ENCODE measurements at regions not wholly inside any gene's neighbourhood (a gene's known extent, or its start where the extent isn't known, plus 50 kb on each side); places are given as distances from the start of the nearest gene placed in this dataset.
A peak's percentile ranks its signal among the peaks of the same experiment; 100 is the strongest.
"Not testable (repeated sequence)": the region's sequence is repeated elsewhere in the genome, so short reads cannot be mapped to it uniquely, and the experiment has no call there.

DNA sequence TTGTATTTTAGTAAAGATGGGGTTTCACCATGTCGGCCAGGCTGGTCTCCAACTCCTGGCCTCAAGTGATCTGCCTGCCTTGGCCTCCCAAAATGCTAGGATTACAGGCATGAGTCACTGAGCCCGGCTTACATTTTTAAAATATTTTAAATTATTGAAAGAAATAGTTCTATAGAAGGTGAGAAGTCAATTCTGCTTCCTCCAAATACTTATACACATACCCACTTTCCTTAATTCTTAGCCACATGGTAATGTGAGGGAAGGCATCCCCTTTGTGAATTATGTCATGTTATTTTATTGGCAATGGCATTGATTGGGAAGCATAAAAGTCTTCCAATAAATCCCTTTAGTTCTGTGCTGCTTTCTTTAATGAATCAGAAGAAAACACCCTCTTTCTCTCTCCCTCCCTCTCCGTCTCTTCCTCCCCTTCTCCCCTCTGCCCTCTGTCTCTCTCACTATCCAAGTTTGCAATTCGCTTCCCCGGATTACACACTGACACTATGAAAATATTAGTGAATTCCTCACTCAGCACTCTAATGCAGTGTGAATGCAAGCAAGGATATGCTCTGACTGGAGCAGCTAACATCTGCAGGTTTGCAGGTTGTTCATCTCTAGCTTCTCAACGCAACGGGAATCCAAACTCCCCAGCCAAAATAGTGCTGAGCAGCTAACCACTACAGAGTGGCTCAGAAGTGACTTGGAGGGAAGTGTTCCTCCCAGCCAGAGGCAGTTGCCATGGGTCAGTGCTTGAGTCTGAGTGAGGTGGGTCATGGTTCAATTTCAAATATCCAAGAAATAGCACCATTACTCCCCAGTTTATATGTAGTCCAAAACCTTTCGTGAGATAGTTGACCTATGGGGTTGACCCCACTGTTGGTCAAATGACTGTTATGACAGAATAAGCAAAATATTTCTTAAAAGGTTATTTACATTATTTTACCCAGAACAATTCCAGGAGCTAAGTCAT, 77.8 kb upstream of the CD55 start:
- Histone ChIP-seq H3K27me3 (ENCODE audit: insufficient read depth, low read length) (no peaks in the 10 kb centered on the region), H3K36me3 (ENCODE audit: insufficient read depth, low read length) (no peaks in the 10 kb centered on the region), H3K79me2 (ENCODE audit: control insufficient read depth, insufficient read depth, low read length, unreplicated experiment) (no peaks in the 10 kb centered on the region), H2AFZ (ENCODE audit: low read length, unreplicated experiment) (no peak overlapping the region), H3K27ac (ENCODE audit: low read depth, low read length) (peak overlapping the region; percentile 62), H3K4me1 (ENCODE audit: control insufficient read depth, insufficient read depth, low read length, unreplicated experiment) (peaks cover 18% of the 10 kb centered on the region), H3K4me3 (ENCODE audit: low read depth, low read length) (no peak overlapping the region)

DNA sequence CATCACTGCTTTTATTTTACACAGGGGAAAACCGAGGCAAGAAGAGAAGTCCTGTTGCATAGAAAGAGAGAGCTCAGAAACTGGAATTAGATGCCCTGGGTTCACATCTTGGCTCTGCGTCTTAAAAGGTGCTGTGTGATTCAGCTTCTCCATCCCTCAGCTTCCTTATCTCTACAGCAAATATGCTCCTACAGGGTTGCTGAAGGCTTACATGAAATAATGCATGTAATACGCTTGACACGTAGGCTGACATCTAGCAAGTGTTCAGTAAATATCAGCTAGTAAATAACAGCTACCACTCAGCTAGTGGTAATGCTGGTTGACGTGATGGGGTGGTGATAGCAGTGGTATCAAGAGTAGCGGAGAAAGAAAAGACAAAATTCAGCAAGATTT, 77.1 kb upstream of the CD55 start:
- peak overlapping the region; percentile 51; the same call in 1 of the 2 replicates for H3K27ac ChIP-seq (ENCODE audit: low read depth, low read length)
- no peaks in the 10 kb centered on the region for H3K27me3 ChIP-seq (ENCODE audit: insufficient read depth, low read length)
- H2AFZ ChIP-seq (ENCODE audit: low read length, unreplicated experiment) = no peak overlapping the region
- no peaks in the 10 kb centered on the region for H3K36me3 ChIP-seq (ENCODE audit: insufficient read depth, low read length)
- no peaks in the 10 kb centered on the region for H3K79me2 ChIP-seq (ENCODE audit: control insufficient read depth, insufficient read depth, low read length, unreplicated experiment)
- peaks cover 18% of the 10 kb centered on the region for H3K4me1 ChIP-seq (ENCODE audit: control insufficient read depth, insufficient read depth, low read length, unreplicated experiment)
- H3K4me3 ChIP-seq (ENCODE audit: low read depth, low read length) = no peak overlapping the region

DNA sequence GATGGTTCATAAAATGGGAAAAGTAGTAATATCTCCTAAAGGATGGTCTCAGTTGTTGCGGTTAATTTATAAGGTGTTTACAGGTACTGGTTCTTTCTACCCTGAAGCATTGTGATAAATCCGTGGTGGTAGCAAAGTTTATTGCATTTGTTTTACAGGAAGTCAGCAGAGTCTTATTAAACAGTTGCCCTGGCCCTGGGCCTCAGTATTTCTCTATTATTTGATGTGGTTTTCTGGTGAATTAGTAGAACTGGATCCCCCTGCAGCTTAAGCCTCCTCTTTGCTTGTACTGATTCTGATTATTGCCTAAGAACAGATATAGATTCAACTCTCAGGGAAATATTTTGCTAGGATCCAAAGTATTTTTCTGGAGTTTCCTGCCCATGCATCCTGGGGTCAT, 76.4 kb upstream of the CD55 start:
- Histone ChIP-seq H3K27ac (ENCODE audit: low read depth, low read length) (no peak overlapping the region), H3K36me3 (ENCODE audit: insufficient read depth, low read length) (no peaks in the 10 kb centered on the region), H2AFZ (ENCODE audit: low read length, unreplicated experiment) (no peak overlapping the region), H3K79me2 (ENCODE audit: control insufficient read depth, insufficient read depth, low read length, unreplicated experiment) (no peaks in the 10 kb centered on the region), H3K4me1 (ENCODE audit: control insufficient read depth, insufficient read depth, low read length, unreplicated experiment) (peaks cover 18% of the 10 kb centered on the region), H3K27me3 (ENCODE audit: insufficient read depth, low read length) (no peaks in the 10 kb centered on the region), H3K4me3 (ENCODE audit: low read depth, low read length) (no peak overlapping the region)

DNA sequence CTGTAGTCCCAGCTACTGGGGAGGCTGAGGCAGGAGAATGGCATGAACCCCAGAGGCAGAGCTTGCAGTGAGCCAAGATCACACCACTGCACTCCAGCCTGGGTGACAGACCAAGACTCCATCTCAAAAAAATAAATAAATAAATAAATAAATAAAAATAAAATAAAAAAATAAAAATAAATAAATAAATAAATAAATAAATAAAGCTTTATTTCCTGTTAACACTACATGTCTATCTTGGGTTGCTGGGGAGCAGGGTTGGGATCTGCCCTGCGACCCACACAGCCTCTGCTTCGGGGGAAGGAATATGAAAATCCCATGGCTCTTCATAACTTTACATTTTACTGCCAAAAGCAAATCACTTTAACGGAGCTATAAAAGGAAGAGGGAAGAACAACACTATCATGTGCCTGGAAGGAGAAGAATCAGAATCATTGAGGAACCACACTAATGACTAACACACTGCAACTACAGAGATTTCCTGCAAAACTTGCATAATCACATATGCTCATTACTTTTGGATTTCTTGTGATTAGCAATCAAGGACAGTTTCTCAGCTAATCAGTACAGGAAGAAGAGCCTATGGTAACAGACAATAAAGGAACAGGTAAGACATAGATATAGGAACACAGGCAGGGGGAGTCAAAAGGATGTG, 72.8 kb upstream of the CD55 start:
- Histone ChIP-seq H3K36me3 (ENCODE audit: insufficient read depth, low read length) (no peaks in the 10 kb centered on the region), H3K4me3 (ENCODE audit: low read depth, low read length) (no peak overlapping the region)

GRCh38 chr1:207250431-207250830, 71.0 kb upstream of the CD55 start:
- Histone ChIP-seq H2AFZ (ENCODE audit: low read length, unreplicated experiment) (no peak overlapping the region), H3K4me3 (ENCODE audit: low read depth, low read length) (no peak overlapping the region), H3K27ac (ENCODE audit: low read depth, low read length) (no peak overlapping the region), H3K27me3 (ENCODE audit: insufficient read depth, low read length) (no peaks in the 10 kb centered on the region), H3K79me2 (ENCODE audit: control insufficient read depth, insufficient read depth, low read length, unreplicated experiment) (no peaks in the 10 kb centered on the region), H3K36me3 (ENCODE audit: insufficient read depth, low read length) (no peaks in the 10 kb centered on the region), H3K4me1 (ENCODE audit: control insufficient read depth, insufficient read depth, low read length, unreplicated experiment) (no peaks in the 10 kb centered on the region)

More for the DNA sequence above, 72.8 kb upstream of the CD55 start:
- Histone ChIP-seq H3K27ac (ENCODE audit: low read depth, low read length) (no peak overlapping the region), H3K79me2 (ENCODE audit: control insufficient read depth, insufficient read depth, low read length, unreplicated experiment) (no peaks in the 10 kb centered on the region), H3K27me3 (ENCODE audit: insufficient read depth, low read length) (no peaks in the 10 kb centered on the region), H3K4me1 (ENCODE audit: control insufficient read depth, insufficient read depth, low read length, unreplicated experiment) (peaks cover 6% of the 10 kb centered on the region), H2AFZ (ENCODE audit: low read length, unreplicated experiment) (no peak overlapping the region)

- no peaks in the 10 kb centered on the region for H3K27me3 ChIP-seq (ENCODE audit: insufficient read depth, low read length)
- no peak overlapping the region for H3K27ac ChIP-seq (ENCODE audit: low read depth, low read length)
- H3K79me2 ChIP-seq (ENCODE audit: control insufficient read depth, insufficient read depth, low read length, unreplicated experiment) = no peaks in the 10 kb centered on the region
- H2AFZ ChIP-seq (ENCODE audit: low read length, unreplicated experiment) = no peak overlapping the region
- H3K36me3 ChIP-seq (ENCODE audit: insufficient read depth, low read length) = no peaks in the 10 kb centered on the region
- H3K4me3 ChIP-seq (ENCODE audit: low read depth, low read length) = no peak overlapping the region
- H3K4me1 ChIP-seq (ENCODE audit: control insufficient read depth, insufficient read depth, low read length, unreplicated experiment) = no peaks in the 10 kb centered on the region
These were observed 70.4 kb upstream of the CD55 start for GRCh38 chr1:207251066-207251465.

- H3K27ac ChIP-seq (ENCODE audit: low read depth, low read length) = no peak overlapping the region
- no peaks in the 10 kb centered on the region for H3K4me1 ChIP-seq (ENCODE audit: control insufficient read depth, insufficient read depth, low read length, unreplicated experiment)
- H3K27me3 ChIP-seq (ENCODE audit: insufficient read depth, low read length) = no peaks in the 10 kb centered on the region
- no peak overlapping the region for H2AFZ ChIP-seq (ENCODE audit: low read length, unreplicated experiment)
- no peaks in the 10 kb centered on the region for H3K36me3 ChIP-seq (ENCODE audit: insufficient read depth, low read length)
- H3K79me2 ChIP-seq (ENCODE audit: control insufficient read depth, insufficient read depth, low read length, unreplicated experiment) = no peaks in the 10 kb centered on the region
- H3K4me3 ChIP-seq (ENCODE audit: low read depth, low read length) = no peak overlapping the region
These were observed 64.6 kb upstream of the CD55 start for GRCh38 chr1:207256869-207257268.

GRCh38 chr1:207259391-207259790, 62.1 kb upstream of the CD55 start:
- no peaks in the 10 kb centered on the region for H3K4me1 ChIP-seq (ENCODE audit: control insufficient read depth, insufficient read depth, low read length, unreplicated experiment)

GRCh38 chr1:207261971-207262370, 59.5 kb upstream of the CD55 start:
- no peaks in the 10 kb centered on the region for H3K36me3 ChIP-seq (ENCODE audit: insufficient read depth, low read length)
- no peak overlapping the region for H3K27ac ChIP-seq (ENCODE audit: low read depth, low read length)

More at GRCh38 chr1:207259391-207259790, 62.1 kb upstream of the CD55 start:
- H2AFZ ChIP-seq (ENCODE audit: low read length, unreplicated experiment) = no peak overlapping the region
- no peaks in the 10 kb centered on the region for H3K27me3 ChIP-seq (ENCODE audit: insufficient read depth, low read length)
- H3K27ac ChIP-seq (ENCODE audit: low read depth, low read length) = no peak overlapping the region
- H3K36me3 ChIP-seq (ENCODE audit: insufficient read depth, low read length) = no peaks in the 10 kb centered on the region
- no peaks in the 10 kb centered on the region for H3K79me2 ChIP-seq (ENCODE audit: control insufficient read depth, insufficient read depth, low read length, unreplicated experiment)
- H3K4me3 ChIP-seq (ENCODE audit: low read depth, low read length) = no peak overlapping the region

GRCh38 chr1:207262891-207263290, 58.6 kb upstream of the CD55 start:
- not testable (repeated sequence) for H3K4me1 ChIP-seq (ENCODE audit: control insufficient read depth, insufficient read depth, low read length, unreplicated experiment); H3K4me3 ChIP-seq (ENCODE audit: low read depth, low read length); H2AFZ ChIP-seq (ENCODE audit: low read length, unreplicated experiment); H3K27ac ChIP-seq (ENCODE audit: low read depth, low read length); H3K36me3 ChIP-seq (ENCODE audit: insufficient read depth, low read length); H3K79me2 ChIP-seq (ENCODE audit: control insufficient read depth, insufficient read depth, low read length, unreplicated experiment)
- peaks cover 10% of the 10 kb centered on the region; the same call in 1 of the 2 replicates for H3K27me3 ChIP-seq (ENCODE audit: insufficient read depth, low read length)

More at GRCh38 chr1:207261971-207262370, 59.5 kb upstream of the CD55 start:
- Histone ChIP-seq H3K4me3 (ENCODE audit: low read depth, low read length) (no peak overlapping the region), H3K27me3 (ENCODE audit: insufficient read depth, low read length) (peaks cover 9% of the 10 kb centered on the region; the same call in 1 of the 2 replicates), H3K79me2 (ENCODE audit: control insufficient read depth, insufficient read depth, low read length, unreplicated experiment) (no peaks in the 10 kb centered on the region), H2AFZ (ENCODE audit: low read length, unreplicated experiment) (no peak overlapping the region), H3K4me1 (ENCODE audit: control insufficient read depth, insufficient read depth, low read length, unreplicated experiment) (no peaks in the 10 kb centered on the region)

Data from ACC112 (cell line).